RCC 7860 (cell line): ENCODE measurements at regions not wholly inside any gene's neighbourhood (a gene's known extent, or its start where the extent isn't known, plus 50 kb on each side); places are given as distances from the start of the nearest gene placed in this dataset.
"Not testable (repeated sequence)": the region's sequence is repeated elsewhere in the genome, so short reads cannot be mapped to it uniquely, and the experiment has no call there.

ENCODE experiments used
- DNase-seq: peaks from one replicate; pipeline ENCODE4 v3.0.0-alpha.2; 2015; ENCODE audit warnings: low spot score
- FAIRE-seq: peaks from 2 replicates; lab custom pipeline; 2012; peaks lifted over from hg19 to GRCh38; lab: Jason Lieb, UNC

DNA sequence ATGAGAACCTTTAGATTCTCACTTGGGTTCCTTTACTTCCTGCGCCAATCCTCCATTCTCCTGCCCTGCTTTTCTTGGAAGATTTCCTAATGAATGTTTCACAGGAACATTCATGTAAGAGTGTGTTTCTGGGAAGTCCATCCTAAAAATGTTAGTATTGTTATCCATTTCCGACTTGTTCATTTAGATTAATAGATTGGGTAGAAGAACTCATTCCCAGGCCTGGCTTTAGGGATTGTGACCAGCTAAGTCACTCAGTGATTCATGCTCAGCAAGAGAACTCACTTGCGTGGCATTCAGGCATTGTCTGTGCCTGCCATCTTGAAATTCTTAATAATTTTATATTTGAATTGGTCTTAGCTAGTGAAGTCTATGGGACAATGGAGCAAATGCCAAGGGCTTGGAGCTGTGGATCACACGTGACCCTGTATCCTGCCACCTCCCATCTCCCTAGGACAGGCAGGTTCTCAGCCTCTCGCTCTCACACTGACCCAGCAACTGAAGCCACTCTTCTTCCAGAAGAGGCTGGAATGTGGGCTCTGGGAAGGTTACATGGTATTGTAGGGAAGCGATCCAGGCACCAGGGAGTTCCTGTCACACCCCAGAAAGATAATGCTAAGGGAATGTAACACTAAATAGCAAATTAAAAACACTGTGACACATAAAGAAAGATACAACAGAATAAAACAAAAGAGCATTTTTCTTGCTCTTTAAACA, 562.1 kb downstream of the TMA16 start:
- no peak for DNase-seq
- no peak for FAIRE-seq

- DNase-seq = no peak
Observed at GRCh38 chr4:164058776-164059445, 564.4 kb downstream of the TMA16 start.

DNA sequence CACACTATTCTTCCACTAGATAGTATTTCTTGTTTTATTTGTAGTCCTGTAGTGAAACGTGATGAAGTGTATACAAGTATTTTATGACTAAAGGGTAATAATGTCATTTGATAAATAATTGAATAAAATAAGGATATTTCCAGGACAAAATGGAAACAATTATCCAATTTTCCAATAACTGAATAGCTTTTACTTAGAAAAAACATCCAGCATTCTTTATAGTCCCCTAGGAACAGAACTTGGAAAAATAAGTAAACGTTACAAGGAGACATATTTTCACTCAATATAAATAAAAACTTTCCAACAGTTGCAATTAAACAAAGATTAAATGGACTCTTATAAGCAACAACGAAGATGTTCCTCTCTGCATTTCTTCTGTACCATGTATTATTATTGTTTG, 566.0 kb downstream of the TMA16 start:
- DNase-seq = no peak
- FAIRE-seq = no peak

More at GRCh38 chr4:164058776-164059445, 564.4 kb downstream of the TMA16 start:
- no peak for FAIRE-seq

DNA sequence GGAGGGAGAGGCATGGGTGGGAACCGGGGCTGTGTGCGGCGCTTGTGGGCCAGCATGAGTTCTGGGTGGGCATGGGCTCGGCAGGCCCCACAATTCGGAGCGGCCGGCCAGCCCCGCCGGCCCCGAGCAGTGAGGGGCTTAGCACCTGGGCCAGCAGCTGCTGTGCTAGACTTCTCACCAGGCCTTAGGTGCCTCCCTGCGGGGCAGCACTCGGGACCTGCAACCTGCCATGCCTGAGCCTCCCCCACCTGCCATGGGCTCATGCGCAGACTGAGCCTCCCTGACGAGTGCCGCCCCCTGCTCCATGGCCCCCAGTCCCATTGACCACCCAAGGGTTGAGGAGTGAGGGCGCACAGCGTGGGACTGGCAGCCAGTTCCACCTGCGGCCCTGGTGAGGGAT, 573.9 kb downstream of the TMA16 start:
- no peak for DNase-seq

DNA sequence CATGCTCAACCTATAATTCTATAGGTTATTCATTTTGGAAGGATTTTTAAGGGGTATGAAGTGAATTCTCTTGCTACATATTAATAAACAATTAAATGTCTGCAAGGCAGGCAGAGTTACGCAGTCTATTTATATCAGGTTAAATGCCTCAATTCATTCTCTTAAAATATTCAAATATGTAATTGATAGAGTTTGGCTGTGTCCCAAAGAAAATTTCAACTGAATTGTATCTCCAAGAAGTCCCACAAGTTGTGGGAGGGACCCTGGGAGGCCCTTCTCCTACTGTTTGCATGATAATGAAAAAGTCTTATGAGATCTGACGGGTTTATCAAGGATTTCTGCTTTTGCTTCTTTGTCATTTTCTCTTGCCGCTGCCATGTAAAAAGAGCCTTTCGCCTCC, 576.1 kb downstream of the TMA16 start:
- FAIRE-seq = no peak

More for the DNA sequence above, 573.9 kb downstream of the TMA16 start:
- no peak for FAIRE-seq

GRCh38 chr4:164081371-164081770, 586.9 kb downstream of the TMA16 start:
- no peak for FAIRE-seq
- DNase-seq = no peak

More for the DNA sequence above, 576.1 kb downstream of the TMA16 start:
- no peak for DNase-seq

DNA sequence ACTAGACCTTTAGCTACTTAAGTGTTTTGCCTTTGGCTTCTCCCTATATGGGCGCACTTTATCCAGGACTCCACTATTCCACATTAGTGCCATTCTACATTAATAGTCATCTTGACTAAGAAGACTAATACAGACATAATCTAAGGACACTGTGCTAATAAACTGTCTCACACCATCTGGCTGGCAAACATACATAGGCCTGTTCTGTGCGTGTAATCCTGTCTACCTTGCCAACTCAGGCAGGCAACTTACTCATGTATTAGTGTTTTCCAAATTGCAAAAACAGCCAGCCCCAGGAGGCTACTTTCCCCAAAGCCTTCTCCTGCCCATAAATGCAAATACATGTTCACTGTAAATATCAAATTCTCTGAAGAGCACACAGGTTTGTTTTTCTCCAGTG, 587.3 kb downstream of the TMA16 start:
- DNase-seq = no peak
- no peak for FAIRE-seq

DNA sequence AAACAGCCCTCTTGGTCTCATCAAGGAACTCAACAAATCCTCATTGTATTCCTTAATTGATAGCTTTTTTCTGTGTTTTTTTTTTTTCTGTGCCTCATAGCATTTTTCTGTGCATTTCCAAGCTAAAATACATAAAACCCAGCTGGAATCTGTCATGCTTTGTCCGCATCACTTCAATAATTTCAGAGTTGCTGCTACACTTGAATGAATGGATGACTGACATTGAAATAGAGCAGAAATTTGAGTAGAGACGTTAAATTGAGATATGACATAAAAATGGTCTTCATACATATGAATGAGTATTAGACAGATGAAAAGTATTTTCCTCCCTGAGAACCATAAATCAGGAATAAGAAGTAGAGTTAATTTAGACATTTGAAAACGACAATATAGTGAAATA, 593.2 kb downstream of the TMA16 start:
- DNase-seq (no peak), FAIRE-seq (no peak)

- FAIRE-seq (no peak), DNase-seq (no peak)
Observed at GRCh38 chr4:164095313-164096110, 601.0 kb downstream of the TMA16 start.

- FAIRE-seq (no peak), DNase-seq (no peak)
Observed at GRCh38 chr4:164096766-164097518, 602.5 kb downstream of the TMA16 start.

- FAIRE-seq, DNase-seq: not testable (repeated sequence)
Observed at GRCh38 chr4:164100741-164101365, 606.4 kb downstream of the TMA16 start.

DNA sequence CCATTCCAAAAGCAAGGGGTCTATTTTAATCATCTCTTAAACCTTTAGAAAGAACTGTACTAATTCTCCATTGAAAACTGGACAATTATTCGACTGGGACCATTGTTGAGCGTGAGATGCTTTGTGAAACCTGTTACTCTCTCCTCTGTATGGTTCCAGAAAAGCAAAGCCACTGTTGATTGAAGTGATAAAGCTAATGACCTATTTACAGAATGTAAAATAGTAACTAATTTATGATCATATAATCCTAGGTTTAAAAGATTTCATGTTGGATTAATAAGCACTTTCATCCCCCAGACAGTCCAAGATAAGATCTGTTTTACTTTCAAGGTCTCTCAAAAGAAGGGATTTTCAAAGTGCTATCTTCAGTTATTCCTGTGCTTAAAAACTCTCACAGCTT, 614.5 kb downstream of the TMA16 start:
- no peak for FAIRE-seq
- no peak for DNase-seq

- no peak for DNase-seq
- FAIRE-seq = no peak
Observed at GRCh38 chr4:164109503-164109902, 615.0 kb downstream of the TMA16 start.

DNA sequence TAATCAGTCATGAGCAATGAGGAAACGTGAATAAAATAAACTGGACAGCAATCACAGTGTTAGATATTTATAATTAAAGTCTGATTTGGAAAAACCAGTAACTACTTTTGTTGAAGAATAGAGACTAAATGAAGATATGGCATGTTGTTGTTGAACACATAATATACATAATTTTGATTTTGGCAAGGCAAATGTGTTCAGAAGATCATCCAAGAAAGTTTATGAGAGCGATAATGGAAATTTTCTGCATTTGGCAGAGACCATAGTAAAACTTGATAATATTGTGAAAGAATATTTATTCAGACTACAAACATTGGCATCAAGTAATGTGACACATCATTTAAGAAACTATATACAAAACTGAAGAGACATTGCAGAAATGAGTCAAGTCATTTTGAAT, 620.7 kb downstream of the TMA16 start:
- DNase-seq (no peak), FAIRE-seq (no peak)

GRCh38 chr4:164116286-164116685, 621.8 kb downstream of the TMA16 start:
- FAIRE-seq (no peak), DNase-seq (no peak)

GRCh38 chr4:164134388-164134787, 619.5 kb upstream of the SMIM31 start:
- DNase-seq (no peak), FAIRE-seq (no peak)

- no peak for FAIRE-seq
- DNase-seq = no peak
Observed at GRCh38 chr4:164136180-164136616, 617.7 kb upstream of the SMIM31 start.

DNA sequence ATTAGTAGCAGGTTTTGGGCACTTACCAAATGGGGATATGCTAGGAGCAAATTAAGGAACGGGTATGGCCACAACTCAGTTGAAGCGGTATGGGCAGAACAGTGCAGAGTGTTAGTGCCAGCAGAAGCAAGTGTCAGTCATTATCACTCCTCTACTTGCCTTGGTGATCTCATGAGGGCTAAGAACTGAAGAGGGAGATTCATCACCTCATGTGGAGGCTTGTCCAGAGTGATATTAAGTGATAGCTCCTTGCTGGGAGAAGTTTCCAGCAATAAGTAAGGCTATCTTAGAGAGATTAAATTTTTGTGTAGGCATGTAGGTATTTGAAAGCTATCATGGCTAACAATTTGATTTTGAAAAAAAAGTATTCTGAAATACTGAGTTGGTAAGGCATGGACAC, 615.4 kb upstream of the SMIM31 start:
- FAIRE-seq (no peak), DNase-seq (no peak)

GRCh38 chr4:164139291-164139690, 614.6 kb upstream of the SMIM31 start:
- FAIRE-seq = no peak

GRCh38 chr4:164141755-164142375, 612.1 kb upstream of the SMIM31 start:
- DNase-seq, FAIRE-seq: not testable (repeated sequence)

More at GRCh38 chr4:164139291-164139690, 614.6 kb upstream of the SMIM31 start:
- DNase-seq = no peak
